OCI-LY7 (cell line): ENCODE measurements at regions not wholly inside any gene's neighbourhood (a gene's known extent, or its start where the extent isn't known, plus 50 kb on each side); places are given as distances from the start of the nearest gene placed in this dataset.

ENCODE experiments used
- CTCF ChIP-seq: fragments of 200-600 bp; sonication (generic); conservative IDR thresholded peaks from 2 replicates; pipeline ENCODE4 v1.5.1; 2014; ENCODE audit warnings: mild to moderate bottlenecking, antibody characterized with exemption, low read length, moderate library complexity, mixed read lengths
- EZH2phosphoT487 ChIP-seq: fragments of 200-600 bp; sonication (generic); IDR thresholded peaks from 2 replicates; pipeline ENCODE4 v1.6.1; 2018; ENCODE audit warnings: low read depth, borderline replicate concordance, mild to moderate bottlenecking, mixed run types, antibody characterized with exemption, low read length, moderate library complexity, mixed read lengths

DNA sequence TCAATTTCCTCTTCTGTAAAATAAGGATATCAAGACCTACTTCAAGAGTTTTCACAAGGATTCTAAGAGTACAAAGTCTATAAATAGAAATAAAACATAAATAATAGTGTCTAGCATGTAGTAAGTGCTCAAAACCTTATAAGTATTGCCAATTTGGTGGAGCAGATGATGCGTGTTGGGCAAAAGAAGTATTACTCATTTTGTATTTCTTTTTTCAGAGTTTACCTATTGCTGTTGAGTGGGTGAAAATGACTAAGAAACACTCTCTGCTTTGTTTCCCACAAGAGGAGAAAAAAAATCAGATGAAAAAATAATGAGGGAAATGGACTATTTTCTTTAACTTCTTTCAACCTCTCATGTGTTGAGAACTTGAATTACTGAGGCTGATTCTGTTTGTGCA lies 103.3 kb upstream of the KCNK2 start:
- no peak for TF ChIP-seq CTCF
- TF ChIP-seq EZH2phosphoT487, result no peak
